Ovary (tissue), 7 donors: ENCODE measurements at regions not wholly inside any gene's neighbourhood (a gene's known extent, or its start where the extent isn't known, plus 50 kb on each side); places are given as distances from the start of the nearest gene placed in this dataset.

ENCODE experiments used
- DNase-seq, 5 donors: peaks; one replicate each; pipeline ENCODE4 v3.0.0-alpha.2; 2019 to 2020
- H3K27ac ChIP-seq, 2 donors: fragments of 200-600 bp; one replicate each; pipeline versions ENCODE4 v1.5.1 to v1.8.0; 2019 to 2022
- H3K27me3 ChIP-seq: fragments of 200-600 bp; one replicate; pipeline ENCODE4 v1.8.0; 2022
- H3K36me3 ChIP-seq: fragments of 200-600 bp; sonication (generic); one replicate; pipeline ENCODE4 v1.5.1; 2019
- H3K4me1 ChIP-seq: one replicate; pipeline ENCODE4 v1.8.1; 2013; ENCODE audit warnings: mild to moderate bottlenecking, moderate library complexity; ENCODE audit not compliant: insufficient read depth
- H3K4me3 ChIP-seq: fragments of 200-600 bp; sonication (generic); one replicate; pipeline ENCODE4 v1.5.1; 2017
- H3K9me3 ChIP-seq, 2 donors: fragments of 200-600 bp in 1 of 2; sonication (generic) in 1 of 2; one replicate each; pipeline versions ENCODE4 v1.5.1 to v1.8.1; 2013 to 2019; ENCODE audit warnings: mild to moderate bottlenecking in 1 of 2, moderate library complexity in 1 of 2
- EP300 ChIP-seq: sonication (generic); formaldehyde crosslinking; IDR thresholded peaks from one replicate; pipeline ENCODE4 v1.6.1; 2017; ENCODE audit warnings: antibody characterized with exemption
- POLR2A ChIP-seq: fragments of 450-650 bp; IDR thresholded peaks from one replicate; pipeline ENCODE4 v1.6.1; 2017; ENCODE audit warnings: antibody characterized with exemption, mild to moderate bottlenecking, moderate library complexity
- WGBS, 3 donors: extraction: QIAGEN DNeasy Blood & Tissue Kit in 1 of 3; methylation state at CpG; one replicate each; pipeline versions ENCODE4 v1.1.5 to v1.1.7; 2013 to 2017; 5-methylcytosine and 5-hydroxymethylcytosine counted together
- intact Hi-C, 4 donors: fragments of 100-400 bp; cut with DNase I; formaldehyde crosslinking; loops; one replicate each; pipeline versions ENCODE4 v1.11.0 to v1.15.1; 2022 to 2023
- TF ChIP-seq, protein P1 (sequence below), 3 donors: fragments of 450-650 bp in 2 of 3; fragments of 200-600 bp in 1 of 3; IDR thresholded peaks; one replicate each; pipeline versions ENCODE4 v1.5.1 to v1.8.0; 2016 to 2022; ENCODE audit warnings: antibody characterized with exemption in 3 of 3, mild to moderate bottlenecking in 1 of 3
- donor health status: DM: no; HTN: no; CAD: no; lungs with moderate emphysema.
- donor health status: DM: no; HTN: no; CAD: no.
- donor health status: Bipolar disorder and iron deficiency.
- donor health status: DM: no; HTN: no; CAD: no.
- donor health status: DM: yes; HTN: yes; CAD: no.

DNA sequence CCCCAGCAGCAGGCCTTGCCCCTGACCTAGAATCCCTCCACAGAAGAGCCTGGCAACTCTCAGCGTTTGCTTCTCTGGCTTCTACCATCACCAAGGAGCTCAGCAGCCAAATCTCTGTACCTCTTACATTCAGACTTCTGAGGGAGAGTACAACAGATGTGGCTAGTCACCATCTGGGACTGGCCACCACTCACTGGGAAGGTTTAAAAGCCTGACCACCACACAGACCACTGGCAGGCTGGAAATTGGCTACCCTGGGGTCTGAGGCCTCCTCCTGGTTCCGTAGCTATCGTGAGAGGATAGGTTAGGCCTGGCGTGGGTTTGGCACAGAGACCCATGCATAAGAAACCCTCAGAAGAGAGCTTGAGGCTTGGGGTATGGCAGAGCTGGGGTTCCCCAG is 478.5 kb upstream of the CADM1 start:
- H3K4me3 ChIP-seq, result no peak overlapping the region
- TF ChIP-seq, protein P1, sequence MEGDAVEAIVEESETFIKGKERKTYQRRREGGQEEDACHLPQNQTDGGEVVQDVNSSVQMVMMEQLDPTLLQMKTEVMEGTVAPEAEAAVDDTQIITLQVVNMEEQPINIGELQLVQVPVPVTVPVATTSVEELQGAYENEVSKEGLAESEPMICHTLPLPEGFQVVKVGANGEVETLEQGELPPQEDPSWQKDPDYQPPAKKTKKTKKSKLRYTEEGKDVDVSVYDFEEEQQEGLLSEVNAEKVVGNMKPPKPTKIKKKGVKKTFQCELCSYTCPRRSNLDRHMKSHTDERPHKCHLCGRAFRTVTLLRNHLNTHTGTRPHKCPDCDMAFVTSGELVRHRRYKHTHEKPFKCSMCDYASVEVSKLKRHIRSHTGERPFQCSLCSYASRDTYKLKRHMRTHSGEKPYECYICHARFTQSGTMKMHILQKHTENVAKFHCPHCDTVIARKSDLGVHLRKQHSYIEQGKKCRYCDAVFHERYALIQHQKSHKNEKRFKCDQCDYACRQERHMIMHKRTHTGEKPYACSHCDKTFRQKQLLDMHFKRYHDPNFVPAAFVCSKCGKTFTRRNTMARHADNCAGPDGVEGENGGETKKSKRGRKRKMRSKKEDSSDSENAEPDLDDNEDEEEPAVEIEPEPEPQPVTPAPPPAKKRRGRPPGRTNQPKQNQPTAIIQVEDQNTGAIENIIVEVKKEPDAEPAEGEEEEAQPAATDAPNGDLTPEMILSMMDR (IDR thresholded peaks at IDR 0.05), result no peak
- no peak for TF ChIP-seq EP300
- TF ChIP-seq POLR2A, result no peak
- intact Hi-C loops, result no loop called here
- DNase-seq, result no peak
- no peaks in the 10 kb centered on the region for H3K4me1 ChIP-seq
- 70 to 76% (median 75%) methylated on average over 4 of the region's 4 CpGs for WGBS, 3 donors
- H3K27me3 ChIP-seq, result no peaks in the 10 kb centered on the region
- no peaks in the 10 kb centered on the region for H3K9me3 ChIP-seq
- no peak overlapping the region for H3K27ac ChIP-seq
- no peaks in the 10 kb centered on the region for H3K36me3 ChIP-seq

DNA sequence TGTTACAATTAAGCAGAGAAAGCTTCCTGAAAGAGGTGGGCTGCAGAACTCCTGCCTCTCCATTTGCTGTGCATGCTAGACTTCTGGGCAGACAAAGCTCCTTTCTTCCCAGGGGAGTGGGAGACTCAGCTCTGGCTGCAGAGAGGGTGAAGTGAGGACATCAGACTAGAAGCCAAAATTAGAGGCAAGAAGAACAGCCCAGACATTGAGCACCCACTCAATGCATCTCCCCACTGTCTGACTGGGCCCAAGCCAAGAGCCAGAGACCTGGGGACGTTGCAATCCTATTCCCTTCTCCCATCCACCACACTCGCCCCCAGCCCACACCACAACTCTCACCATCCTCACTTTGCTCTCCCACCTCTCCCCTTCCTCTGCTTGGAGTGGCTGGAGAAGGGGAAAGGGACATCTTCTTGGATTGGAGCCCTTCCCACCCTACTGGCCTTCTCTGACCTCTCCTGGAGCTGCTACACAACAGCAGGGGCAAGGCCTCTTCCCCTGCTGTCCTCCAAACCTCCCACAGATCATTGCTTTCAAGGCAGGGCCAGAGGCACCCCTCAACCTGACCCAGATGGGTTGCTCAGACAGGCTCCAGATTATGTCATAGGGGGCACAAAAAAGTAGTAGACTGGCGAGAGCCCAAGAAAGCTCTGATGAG is 477.7 kb upstream of the CADM1 start:
- H3K27ac ChIP-seq, result no peak overlapping the region
- no peaks in the 10 kb centered on the region for H3K9me3 ChIP-seq
- no peak for TF ChIP-seq POLR2A
- TF ChIP-seq, protein P1 (IDR thresholded peaks at IDR 0.05), result no peak
- no peak for TF ChIP-seq EP300
- WGBS, 3 donors, result 44 to 59% (median 49%) methylated on average over 3 of the region's 3 CpGs
- no peaks in the 10 kb centered on the region for H3K27me3 ChIP-seq
- no peak overlapping the region for H3K4me3 ChIP-seq
- no peaks in the 10 kb centered on the region for H3K4me1 ChIP-seq
- intact Hi-C loops, result no loop called here
- H3K36me3 ChIP-seq, result no peaks in the 10 kb centered on the region
- no peak for DNase-seq

DNA sequence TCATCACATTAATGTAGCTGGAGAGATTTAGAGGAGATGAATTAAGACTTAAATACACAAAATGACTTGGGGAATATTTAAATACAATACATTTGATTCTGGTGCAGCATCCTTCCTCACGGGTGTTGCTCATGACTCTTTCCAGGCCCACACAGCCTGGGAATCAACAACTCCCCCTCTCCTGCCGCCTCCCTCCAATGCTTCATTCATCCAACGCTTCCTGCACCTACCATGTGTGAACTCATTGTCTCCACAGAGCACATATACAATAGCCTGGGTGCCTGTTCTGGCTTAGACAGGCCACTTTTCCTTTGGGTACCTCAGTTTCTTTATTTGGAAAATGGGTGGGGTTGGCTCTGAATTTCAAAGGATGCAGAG is 476.9 kb upstream of the CADM1 start:
- Histone ChIP-seq H3K9me3 (no peaks in the 10 kb centered on the region), H3K4me1 (no peaks in the 10 kb centered on the region), H3K36me3 (no peaks in the 10 kb centered on the region), H3K27me3 (no peaks in the 10 kb centered on the region), H3K27ac (no peak overlapping the region), H3K4me3 (no peak overlapping the region)
- intact Hi-C loops, result no loop called here
- TF ChIP-seq EP300, result no peak
- TF ChIP-seq, protein P1 (IDR thresholded peaks at IDR 0.05), result no peak
- no peak for TF ChIP-seq POLR2A
- WGBS, 3 donors, result 62 to 76% (median 75%) methylated on average over 3 of the region's 3 CpGs
- DNase-seq, result no peak

DNA sequence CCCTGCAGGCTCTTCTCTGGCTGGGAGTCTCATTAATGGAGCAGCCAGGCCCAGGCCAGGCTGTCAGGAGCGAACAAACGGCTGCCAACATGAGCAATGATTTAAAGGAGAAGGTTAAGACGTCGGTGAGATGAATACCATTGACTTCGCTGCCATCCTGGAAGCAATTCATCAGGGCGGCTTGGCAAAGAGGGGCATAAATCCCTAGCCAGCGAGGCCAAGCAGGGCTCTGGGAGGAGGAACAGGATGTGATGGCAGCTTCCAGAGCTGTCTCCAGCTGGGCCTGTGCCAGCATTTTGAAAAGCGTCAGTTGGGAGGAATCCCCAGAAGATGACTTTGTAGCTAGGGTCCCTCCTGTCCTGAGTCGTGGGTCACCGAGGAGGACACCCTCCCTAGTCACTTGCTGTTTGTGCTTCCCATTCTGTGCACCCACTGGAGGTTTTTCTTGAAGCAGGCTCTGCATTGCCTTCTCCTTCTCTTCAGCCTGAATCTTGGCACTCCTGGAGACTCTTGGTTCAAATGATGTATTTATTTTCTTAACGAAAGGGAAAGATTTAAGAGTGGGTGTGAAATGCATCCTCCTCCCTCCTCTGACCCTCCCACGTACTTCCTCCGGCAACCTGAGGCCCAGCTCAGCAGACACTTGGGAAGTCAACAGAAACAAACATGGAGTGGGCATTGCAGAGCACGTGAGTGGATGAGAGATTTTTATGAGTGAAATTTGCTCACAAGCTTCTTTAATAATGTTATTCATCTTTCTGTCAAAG is 476.3 kb upstream of the CADM1 start:
- no peaks in the 10 kb centered on the region for H3K27me3 ChIP-seq
- no peaks in the 10 kb centered on the region for H3K4me1 ChIP-seq
- no peak overlapping the region for H3K27ac ChIP-seq
- no peak overlapping the region for H3K4me3 ChIP-seq
- no peak for DNase-seq
- H3K36me3 ChIP-seq, result no peaks in the 10 kb centered on the region
- TF ChIP-seq, protein P1 (IDR thresholded peaks at IDR 0.05), result no peak
- TF ChIP-seq EP300 (no peak), POLR2A (no peak)
- 33 to 54% (median 47%) methylated on average over 14 of the region's 14 CpGs for WGBS, 3 donors
- intact Hi-C loops, result no loop called here
- H3K9me3 ChIP-seq, result no peaks in the 10 kb centered on the region
